ENCODE measurements at regions not wholly inside any gene's neighbourhood (a gene's known extent, or its start where the extent isn't known, plus 50 kb on each side); places are given as distances from the start of the nearest gene placed in this dataset.

GRCh38 chr14:89085231-89085731 lies 260.8 kb downstream of the TTC8 start:
- Histone ChIP-seq H3K9me3 (no peaks in the 10 kb centered on the region), H3K27me3 (no peaks in the 10 kb centered on the region), H3K4me1 (no peaks in the 10 kb centered on the region), H3K4me3 (no peak overlapping the region), H3K27ac (no peak overlapping the region), H3K36me3 (replicated peaks in 1 of 2; ENCODE audit: insufficient read depth in 1 of 2, low read depth in 2 of 2) (no peaks in the 10 kb centered on the region)
- DNase-seq (no peak), ATAC-seq (peak; percentile 18)
- WGBS, 2 donors, result 66% methylated on average over 12 of the region's 12 CpGs
- intact Hi-C loops (cut with DNase I), result no loop called here
- TF ChIP-seq CTCF (IDR thresholded peaks at IDR 0.05), result no peak
- no peak for TF ChIP-seq POLR2A (IDR thresholded peaks at IDR 0.05)

DNA sequence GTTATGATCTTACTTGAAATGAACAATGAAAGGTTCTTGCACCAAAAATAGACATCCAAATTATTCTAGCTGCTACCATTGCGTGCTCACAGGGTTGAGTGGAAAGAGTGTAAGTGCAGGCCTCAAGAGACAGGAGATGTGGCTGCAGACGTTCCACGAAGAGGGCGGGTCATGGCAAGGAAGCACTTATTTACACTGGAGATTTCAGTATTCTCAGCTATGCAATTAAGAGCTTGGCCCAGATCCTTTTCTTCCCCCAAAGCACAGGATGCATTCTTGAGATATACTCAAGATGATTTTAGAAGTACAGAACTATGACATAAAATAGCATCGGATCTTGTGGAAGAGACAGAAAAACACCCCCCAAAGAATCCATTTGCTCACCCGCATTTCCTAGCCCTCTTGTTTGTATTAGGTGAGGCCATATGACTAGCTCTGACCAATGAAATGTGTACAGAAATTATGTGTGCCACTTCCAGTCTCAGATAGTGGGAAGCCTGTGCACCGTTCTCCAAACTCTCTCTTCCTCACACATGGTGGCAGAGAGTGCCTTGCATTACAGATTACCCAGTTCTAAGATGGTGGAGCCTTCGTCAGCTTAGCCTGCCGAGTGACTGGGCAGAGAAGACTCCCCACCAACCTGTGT lies 261.4 kb downstream of the TTC8 start:
- Histone ChIP-seq H3K27ac (no peak overlapping the region), H3K4me3 (no peak overlapping the region), H3K4me1 (no peaks in the 10 kb centered on the region), H3K9me3 (no peaks in the 10 kb centered on the region), H3K27me3 (no peaks in the 10 kb centered on the region), H3K36me3 (replicated peaks in 1 of 2; ENCODE audit: insufficient read depth in 1 of 2, low read depth in 2 of 2) (no peaks in the 10 kb centered on the region)
- DNase-seq (peak in 1 of 4 donors; percentile 33), ATAC-seq (peak; percentile 48)
- intact Hi-C loops (cut with DNase I), result no loop called here
- TF ChIP-seq CTCF (IDR thresholded peaks at IDR 0.05), result no peak
- no peak for TF ChIP-seq POLR2A (IDR thresholded peaks at IDR 0.05)
- WGBS, 2 donors, result 69 to 70% methylated on average over 9 of the region's 9 CpGs

DNA sequence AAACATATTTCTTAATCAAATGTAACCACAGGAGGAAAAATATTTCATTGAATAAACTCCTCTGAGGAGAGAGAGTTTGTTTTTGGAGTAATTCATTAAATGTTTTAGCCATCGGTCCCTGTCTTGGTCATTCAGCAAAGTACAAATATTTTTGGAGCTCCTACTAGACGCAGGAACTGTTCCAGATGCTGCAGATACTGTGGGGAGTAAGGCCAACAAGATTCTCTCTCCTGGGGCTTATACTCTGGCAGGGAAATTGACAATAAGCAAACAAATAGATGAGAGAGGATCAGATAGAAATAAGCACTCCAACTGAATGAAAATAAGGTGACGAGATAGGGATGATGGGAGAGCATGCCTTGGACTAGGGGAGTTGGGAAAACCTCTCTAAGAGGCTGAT lies 264.1 kb downstream of the TTC8 start:
- DNase-seq (no peak), ATAC-seq (no peak)
- WGBS, 2 donors, result 63 to 69% methylated on average over 3 of the region's 3 CpGs
- Histone ChIP-seq H3K9me3 (no peaks in the 10 kb centered on the region), H3K27me3 (no peaks in the 10 kb centered on the region), H3K27ac (no peak overlapping the region), H3K4me3 (no peak overlapping the region), H3K36me3 (replicated peaks in 1 of 2; ENCODE audit: insufficient read depth in 1 of 2, low read depth in 2 of 2) (no peaks in the 10 kb centered on the region), H3K4me1 (no peaks in the 10 kb centered on the region)
- intact Hi-C loops (cut with DNase I), result no loop called here
- TF ChIP-seq POLR2A (IDR thresholded peaks at IDR 0.05) (no peak), CTCF (IDR thresholded peaks at IDR 0.05) (no peak)

GRCh38 chr14:89089330-89089729 lies 264.9 kb downstream of the TTC8 start:
- 36 to 40% methylated on average over 1 of the region's 1 CpG for WGBS, 2 donors
- no peak for TF ChIP-seq CTCF (IDR thresholded peaks at IDR 0.05)
- no peak for TF ChIP-seq POLR2A (IDR thresholded peaks at IDR 0.05)
- no peaks in the 10 kb centered on the region for H3K36me3 ChIP-seq (replicated peaks in 1 of 2; ENCODE audit: insufficient read depth in 1 of 2, low read depth in 2 of 2)
- ATAC-seq (no peak), DNase-seq (no peak)
- H3K4me1 ChIP-seq, result no peaks in the 10 kb centered on the region
- H3K27ac ChIP-seq, result no peak overlapping the region
- intact Hi-C loops (cut with DNase I), result no loop called here
- no peak overlapping the region for H3K4me3 ChIP-seq
- H3K9me3 ChIP-seq, result no peaks in the 10 kb centered on the region
- no peaks in the 10 kb centered on the region for H3K27me3 ChIP-seq

- intact Hi-C loops (cut with DNase I), result no loop called here
- H3K4me1 ChIP-seq, result no peaks in the 10 kb centered on the region
- no peak for DNase-seq
- H3K36me3 ChIP-seq (replicated peaks in 1 of 2; ENCODE audit: insufficient read depth in 1 of 2, low read depth in 2 of 2), result no peaks in the 10 kb centered on the region
- no peak for ATAC-seq
- no peak for TF ChIP-seq POLR2A (IDR thresholded peaks at IDR 0.05)
- TF ChIP-seq CTCF (IDR thresholded peaks at IDR 0.05), result no peak
- H3K4me3 ChIP-seq, result no peak overlapping the region
- WGBS, 2 donors, result 93 to 100% methylated on average over 1 of the region's 1 CpG
- no peak overlapping the region for H3K27ac ChIP-seq
- no peaks in the 10 kb centered on the region for H3K27me3 ChIP-seq
- H3K9me3 ChIP-seq, result no peaks in the 10 kb centered on the region
These were observed 267.3 kb downstream of the TTC8 start for GRCh38 chr14:89091781-89092180.

Data from body of pancreas (tissue), 4 donors.